Nephron (organoid): ENCODE measurements at regions not wholly inside any gene's neighbourhood (a gene's known extent, or its start where the extent isn't known, plus 50 kb on each side); places are given as distances from the start of the nearest gene placed in this dataset.
A peak's percentile ranks its signal among the peaks of the same experiment; 100 is the strongest.

Experiments used
- H3K27ac Mint-ChIP-seq, 3 experiments: 2 replicates each; pipeline ENCODE4 v1.8.0; 2020; ENCODE audit warnings: mixed read lengths in 3 of 3, mild to moderate bottlenecking in 2 of 3, moderate library complexity in 1 of 3
- H3K27me3 Mint-ChIP-seq: 2 replicates; pipeline ENCODE4 v1.8.0; 2021; ENCODE audit warnings: low read depth, mild to moderate bottlenecking, moderate library complexity, mixed read lengths
- H3K36me3 Mint-ChIP-seq: 2 replicates; pipeline ENCODE4 v1.8.0; 2020; ENCODE audit warnings: low read depth, mixed read lengths
- H3K4me1 Mint-ChIP-seq: 2 replicates; pipeline ENCODE4 v1.8.0; 2020; ENCODE audit warnings: mixed read lengths
- H3K4me3 Mint-ChIP-seq, 3 experiments: 2 replicates each; pipeline ENCODE4 v1.8.0; 2020; ENCODE audit warnings: mild to moderate bottlenecking in 3 of 3, mixed read lengths in 3 of 3, moderate library complexity in 2 of 3
- H3K9me3 Mint-ChIP-seq: 2 replicates; pipeline ENCODE4 v1.8.0; 2020; ENCODE audit warnings: mixed read lengths
- CTCF ChIP-seq, 3 experiments: fragments of 200-600 bp; sonication (generic); IDR thresholded peaks; one replicate each; pipeline ENCODE4 v1.5.0; 2021; ENCODE audit warnings: antibody characterized with exemption in 3 of 3; ENCODE audit not compliant: unreplicated experiment in 3 of 3

DNA sequence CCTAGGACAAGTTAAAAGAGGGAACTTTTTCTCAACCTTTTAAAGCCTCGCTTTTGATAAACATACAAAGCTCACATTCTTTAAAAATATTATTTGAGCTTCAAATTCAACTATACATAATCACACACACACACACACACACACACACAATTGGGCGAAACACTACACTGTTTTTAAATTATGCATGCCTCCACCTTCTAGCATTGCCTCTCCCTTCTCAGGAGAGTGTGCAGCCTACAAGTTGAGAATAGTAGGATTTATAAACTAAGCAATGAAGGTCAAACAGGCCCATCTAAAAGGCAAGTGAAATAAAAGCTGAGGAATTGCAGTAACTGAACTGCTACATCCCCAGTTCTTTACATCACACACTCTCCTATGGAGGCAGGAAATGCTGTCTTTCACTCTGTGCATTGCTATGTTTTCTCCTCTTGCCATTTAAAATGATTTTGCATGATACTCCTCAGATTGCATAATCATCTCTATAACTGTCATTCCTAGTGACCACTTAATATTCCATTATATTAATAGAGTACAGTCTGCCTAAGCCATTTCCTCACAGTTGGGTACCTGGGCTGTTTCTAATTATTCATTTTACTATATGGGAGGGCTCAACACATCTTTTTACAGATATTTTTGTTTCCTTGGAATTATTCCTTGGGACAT is 92.5 kb upstream of the KCNE2 start:
- Mint-ChIP-seq H3K9me3 (no peaks in the 10 kb centered on the region), H3K27me3 (no peaks in the 10 kb centered on the region), H3K4me3 (no peak overlapping the region), H3K27ac (peak overlapping the region in 2 of 3 experiments; percentile 2 to 13), H3K36me3 (no peaks in the 10 kb centered on the region), H3K4me1 (peaks cover 23% of the 10 kb centered on the region)
- no peak for TF ChIP-seq CTCF (IDR thresholded peaks at IDR 0.05; ENCODE audit: unreplicated experiment in 3 of 3)

DNA sequence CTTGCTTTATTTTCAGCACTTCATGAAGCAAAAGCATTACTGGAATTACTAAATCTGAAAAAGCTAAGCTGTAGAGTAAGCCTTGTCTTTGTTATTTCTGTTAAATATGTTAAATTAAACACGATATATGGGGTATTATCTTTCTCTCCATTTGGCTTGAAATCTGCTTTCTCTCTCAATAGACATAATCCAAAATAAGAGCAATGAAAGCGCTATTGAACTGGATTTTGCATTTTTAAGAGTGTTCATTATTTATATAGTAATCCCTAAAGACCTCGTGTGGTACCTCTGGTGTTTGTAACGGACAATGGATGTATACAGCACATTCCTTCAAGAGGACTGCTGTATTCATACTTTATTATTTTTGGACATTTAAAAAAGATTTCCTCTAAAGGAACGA is 91.5 kb upstream of the KCNE2 start:
- no peak overlapping the region for H3K4me3 Mint-ChIP-seq
- H3K27ac Mint-ChIP-seq = peak overlapping the region in 1 of 3 experiments; percentile 2

DNA sequence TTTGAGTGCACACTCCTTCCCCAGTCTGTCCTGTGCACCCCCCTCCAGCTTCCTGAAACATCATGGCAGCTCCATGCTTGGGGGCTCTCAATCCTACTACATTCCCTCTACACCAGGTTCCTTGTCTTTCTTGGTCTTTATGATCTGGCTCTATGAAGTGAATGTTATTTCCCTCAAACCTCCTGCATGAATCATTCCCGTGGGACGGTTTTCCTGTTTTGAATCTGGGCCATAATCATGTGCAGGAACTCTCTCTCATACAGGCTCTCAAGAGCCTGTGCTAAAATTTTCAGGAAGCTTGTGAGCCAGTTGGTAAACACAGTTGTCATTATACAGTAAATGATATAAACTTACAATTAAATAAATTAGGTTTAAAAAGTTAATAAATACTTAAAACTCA is 89.8 kb upstream of the KCNE2 start:
- H3K4me1 Mint-ChIP-seq = peaks cover 40% of the 10 kb centered on the region
- H3K4me3 Mint-ChIP-seq = no peak overlapping the region
- no peaks in the 10 kb centered on the region for H3K36me3 Mint-ChIP-seq
- no peaks in the 10 kb centered on the region for H3K9me3 Mint-ChIP-seq
- peak overlapping the region in 2 of 3 experiments; percentile 31 for H3K27ac Mint-ChIP-seq
- TF ChIP-seq CTCF (IDR thresholded peaks at IDR 0.05; ENCODE audit: unreplicated experiment in 3 of 3) = no peak
- no peaks in the 10 kb centered on the region for H3K27me3 Mint-ChIP-seq

More for the DNA sequence above, 91.5 kb upstream of the KCNE2 start:
- Mint-ChIP-seq H3K9me3 (no peaks in the 10 kb centered on the region), H3K27me3 (no peaks in the 10 kb centered on the region), H3K4me1 (peaks cover 30% of the 10 kb centered on the region), H3K36me3 (no peaks in the 10 kb centered on the region)
- TF ChIP-seq CTCF (IDR thresholded peaks at IDR 0.05; ENCODE audit: unreplicated experiment in 3 of 3) = no peak

DNA sequence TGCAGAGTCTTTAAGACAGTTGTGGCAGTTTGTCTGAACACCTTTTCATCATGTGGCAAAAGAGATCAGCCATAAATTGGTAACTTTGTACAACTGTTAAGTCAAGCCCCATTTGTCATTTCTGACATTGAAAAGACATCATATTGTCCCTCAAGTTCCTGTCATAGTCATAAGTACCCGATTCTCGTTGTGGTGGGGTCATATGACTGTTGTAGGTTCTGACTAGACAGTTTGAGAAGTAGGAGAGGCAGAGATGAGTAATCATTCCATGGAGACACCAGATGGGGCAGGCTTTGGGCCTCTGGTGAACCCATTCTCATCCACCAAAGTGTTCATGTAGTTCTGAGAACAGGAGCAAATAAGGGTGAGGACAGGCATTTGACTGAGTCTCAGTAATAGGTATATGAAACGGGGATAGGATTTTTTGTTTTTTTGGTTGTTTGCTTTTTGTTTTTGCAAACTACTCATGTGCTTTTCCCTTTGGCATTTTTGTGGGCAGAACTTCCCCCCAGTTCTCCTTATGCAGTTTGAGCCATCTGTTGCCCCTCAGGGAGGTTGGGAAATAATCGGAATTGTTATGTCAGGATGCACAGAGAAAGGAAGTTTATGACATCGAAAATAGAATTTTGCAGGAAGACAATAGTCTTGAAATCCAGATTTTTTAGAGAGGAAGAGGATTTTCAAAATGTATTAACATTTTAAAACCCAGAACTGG is 86.9 kb upstream of the KCNE2 start:
- H3K4me1 Mint-ChIP-seq = peaks cover 60% of the 10 kb centered on the region
- H3K36me3 Mint-ChIP-seq = no peaks in the 10 kb centered on the region
- H3K4me3 Mint-ChIP-seq = no peak overlapping the region
- no peaks in the 10 kb centered on the region for H3K9me3 Mint-ChIP-seq
- no peak for TF ChIP-seq CTCF (IDR thresholded peaks at IDR 0.05; ENCODE audit: unreplicated experiment in 3 of 3)
- peak overlapping the region in 2 of 3 experiments; percentile 9 to 17 for H3K27ac Mint-ChIP-seq
- H3K27me3 Mint-ChIP-seq = no peaks in the 10 kb centered on the region

GRCh38 chr21:34278451-34278850 is 85.4 kb upstream of the KCNE2 start:
- H3K27ac Mint-ChIP-seq = peak overlapping the region in 2 of 3 experiments; percentile 82 to 92
- H3K4me1 Mint-ChIP-seq = peaks cover 51% of the 10 kb centered on the region
- no peaks in the 10 kb centered on the region for H3K36me3 Mint-ChIP-seq
- no peak overlapping the region for H3K4me3 Mint-ChIP-seq
- no peak for TF ChIP-seq CTCF (IDR thresholded peaks at IDR 0.05; ENCODE audit: unreplicated experiment in 3 of 3)
- H3K9me3 Mint-ChIP-seq = no peaks in the 10 kb centered on the region
- no peaks in the 10 kb centered on the region for H3K27me3 Mint-ChIP-seq
